Kidney (tissue), 13 donors: ENCODE measurements at regions not wholly inside any gene's neighbourhood (a gene's known extent, or its start where the extent isn't known, plus 50 kb on each side); places are given as distances from the start of the nearest gene placed in this dataset.
A peak's percentile ranks its signal among the peaks of the same experiment; 100 is the strongest.

ENCODE experiments used
- DNase-seq, 5 donors: peaks; one replicate each; pipeline ENCODE4 v3.0.0-alpha.2; 2013 to 2020
- FAIRE-seq: peaks from 2 replicates; lab custom pipeline; 2012; peaks lifted over from hg19 to GRCh38; lab: Jason Lieb, UNC
- H3K27ac ChIP-seq, 2 donors: one replicate each; pipeline ENCODE4 v1.7.0; 2013; ENCODE audit warnings: low read depth in 2 of 2, low read length in 2 of 2, inconsistent platforms in 1 of 2
- H3K27me3 ChIP-seq: one replicate; pipeline ENCODE4 v1.7.1; 2013; ENCODE audit warnings: low read length, inconsistent platforms; ENCODE audit not compliant: control insufficient read depth, insufficient read depth
- H3K36me3 ChIP-seq, 3 donors: one replicate each; pipeline versions ENCODE4 v1.7.0 to v1.7.1; 2013; ENCODE audit warnings: low read length in 3 of 3, control low read depth in 1 of 3, inconsistent platforms in 1 of 3; ENCODE audit not compliant: insufficient read depth in 3 of 3, control insufficient read depth in 2 of 3
- H3K4me1 ChIP-seq, 3 donors: one replicate each; pipeline versions ENCODE4 v1.7.0 to v1.7.1; 2013; ENCODE audit warnings: low read length in 3 of 3, inconsistent platforms in 1 of 3, low read depth in 1 of 3; ENCODE audit not compliant: control insufficient read depth in 2 of 3, insufficient read depth in 2 of 3
- H3K4me3 ChIP-seq, 3 donors: one replicate each; pipeline versions ENCODE4 v1.7.0 to v1.8.1; 2013; ENCODE audit warnings: low read length in 3 of 3, control low read depth in 1 of 3, inconsistent platforms in 1 of 3
- H3K9ac ChIP-seq, 3 donors: one replicate each; pipeline versions ENCODE4 v1.7.0 to v1.7.1; 2013; ENCODE audit warnings: low read length in 3 of 3, control low read depth in 1 of 3, inconsistent platforms in 1 of 3
- H3K9me3 ChIP-seq, 3 donors: one replicate each; pipeline versions ENCODE4 v1.7.0 to v1.7.1; 2013; ENCODE audit warnings: low read length in 3 of 3, control low read depth in 1 of 3, inconsistent platforms in 1 of 3; ENCODE audit not compliant: control insufficient read depth in 2 of 3, insufficient read depth in 1 of 3
- intact Hi-C: fragments of 100-400 bp; cut with DNase I; formaldehyde crosslinking; loops from one replicate; pipeline ENCODE4 v1.11.1; 2022
- TF ChIP-seq, protein P1 (sequence below): IDR thresholded peaks from 3 replicates; pipeline ENCODE4 v1.5.1; 2012; ENCODE audit warnings: mild to moderate bottlenecking, moderate library complexity, borderline replicate concordance; ENCODE audit not compliant: insufficient read depth; ENCODE audit errors: extremely low read depth
- donor health status: control.
- donor health status: control.
- donor health status: control.
- donor health status: control.
- donor health status: control.
- donor health status: DM: yes; HTN: yes; CAD: no.
- donor health status: Normal renal cell carcinoma (clear cell type).

DNA sequence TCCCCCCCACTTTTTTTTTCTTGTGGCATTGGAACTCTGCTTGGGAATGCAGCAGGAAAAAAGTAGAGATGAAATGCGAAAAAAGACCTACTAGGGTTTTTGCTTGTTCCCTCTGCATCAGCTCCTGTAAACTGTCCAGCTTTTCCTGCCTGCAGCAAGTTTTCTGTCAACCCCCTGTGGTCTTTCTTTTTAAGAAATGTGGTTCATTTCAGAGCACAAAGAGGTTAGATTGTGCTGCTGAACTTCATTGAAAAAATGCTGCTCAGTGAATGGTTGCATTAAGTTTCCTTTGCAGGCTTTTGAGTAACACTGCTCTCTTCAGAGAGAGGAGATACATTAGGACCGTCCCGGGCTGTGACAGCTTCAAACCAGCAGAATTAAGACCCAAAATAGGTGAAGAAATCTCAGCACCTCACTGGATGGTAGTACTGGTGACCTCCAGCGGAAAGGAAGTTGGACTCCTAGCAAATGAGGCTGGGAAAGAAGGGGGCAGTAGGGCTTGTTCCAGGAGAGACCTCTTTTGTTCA is 80.7 kb downstream of the NDUFS5 start:
- no peaks in the 10 kb centered on the region for H3K9me3 ChIP-seq
- DNase-seq = peak in 1 of 5 donors; percentile 49
- no peaks in the 10 kb centered on the region for H3K27me3 ChIP-seq
- peak overlapping the region; percentile 52 to 96 (median 72) for H3K9ac ChIP-seq
- H3K4me1 ChIP-seq = peaks cover 22 to 41% (median 41%) of the 10 kb centered on the region in 3 donors
- H3K36me3 ChIP-seq = no peaks in the 10 kb centered on the region
- H3K27ac ChIP-seq = peak overlapping the region; percentile 96 to 97
- no peak for FAIRE-seq
- TF ChIP-seq, protein P1, sequence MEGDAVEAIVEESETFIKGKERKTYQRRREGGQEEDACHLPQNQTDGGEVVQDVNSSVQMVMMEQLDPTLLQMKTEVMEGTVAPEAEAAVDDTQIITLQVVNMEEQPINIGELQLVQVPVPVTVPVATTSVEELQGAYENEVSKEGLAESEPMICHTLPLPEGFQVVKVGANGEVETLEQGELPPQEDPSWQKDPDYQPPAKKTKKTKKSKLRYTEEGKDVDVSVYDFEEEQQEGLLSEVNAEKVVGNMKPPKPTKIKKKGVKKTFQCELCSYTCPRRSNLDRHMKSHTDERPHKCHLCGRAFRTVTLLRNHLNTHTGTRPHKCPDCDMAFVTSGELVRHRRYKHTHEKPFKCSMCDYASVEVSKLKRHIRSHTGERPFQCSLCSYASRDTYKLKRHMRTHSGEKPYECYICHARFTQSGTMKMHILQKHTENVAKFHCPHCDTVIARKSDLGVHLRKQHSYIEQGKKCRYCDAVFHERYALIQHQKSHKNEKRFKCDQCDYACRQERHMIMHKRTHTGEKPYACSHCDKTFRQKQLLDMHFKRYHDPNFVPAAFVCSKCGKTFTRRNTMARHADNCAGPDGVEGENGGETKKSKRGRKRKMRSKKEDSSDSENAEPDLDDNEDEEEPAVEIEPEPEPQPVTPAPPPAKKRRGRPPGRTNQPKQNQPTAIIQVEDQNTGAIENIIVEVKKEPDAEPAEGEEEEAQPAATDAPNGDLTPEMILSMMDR = no peak
- H3K4me3 ChIP-seq = peak overlapping the region; percentile 73 to 87 (median 76)
- intact Hi-C loops = no loop called here

DNA sequence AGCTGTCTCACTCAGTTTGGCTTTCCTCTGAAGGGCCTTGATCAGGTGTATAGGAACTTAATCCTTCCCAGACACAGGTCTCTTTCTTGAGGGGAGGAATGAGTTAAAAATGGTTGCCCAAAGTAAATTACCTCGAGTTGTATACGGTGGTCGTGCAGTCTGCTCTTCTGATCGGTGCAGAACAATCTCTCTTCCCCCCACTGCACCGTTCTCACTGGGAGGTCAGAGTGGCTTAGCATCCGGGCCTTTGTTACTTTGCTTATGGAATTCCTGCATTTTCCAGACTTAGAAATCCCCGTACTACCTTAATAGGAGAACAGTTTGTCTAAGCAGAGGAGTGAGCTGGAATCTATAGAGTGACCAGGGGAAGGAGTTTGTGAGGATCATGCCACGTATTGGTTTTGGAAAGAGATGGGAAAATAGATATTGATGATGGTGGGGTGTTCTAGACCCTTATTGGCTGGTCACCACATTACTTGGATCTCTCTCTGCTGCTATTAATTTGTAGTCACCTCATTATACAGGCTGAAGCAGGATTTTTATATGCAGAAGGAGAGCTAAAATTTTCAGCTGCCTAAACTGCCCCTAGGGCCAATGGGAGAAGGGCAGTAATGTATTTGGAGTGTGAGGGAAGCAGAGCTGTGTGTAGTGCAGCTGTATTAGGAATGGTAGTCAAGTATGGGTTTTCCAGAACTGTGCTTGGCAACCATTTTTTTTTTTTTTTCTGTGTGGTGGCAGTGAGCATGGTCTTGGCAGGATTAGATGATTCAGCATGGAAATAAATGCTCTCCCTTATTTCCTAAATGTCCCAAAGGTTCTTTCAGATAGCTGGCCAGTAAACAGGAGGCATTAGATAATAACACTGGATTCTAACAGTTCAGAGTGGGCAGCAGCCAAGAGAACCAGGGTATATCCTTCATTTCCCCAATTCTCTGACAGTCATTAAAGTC is 81.5 kb downstream of the NDUFS5 start:
- TF ChIP-seq, protein P1 = no peak
- Histone ChIP-seq H3K36me3 (no peaks in the 10 kb centered on the region), H3K27ac (peak overlapping the region; percentile 96 to 97), H3K9ac (peak overlapping the region; percentile 52 to 96 (median 72)), H3K4me3 (peak overlapping the region; percentile 73 to 87 (median 76)), H3K27me3 (no peaks in the 10 kb centered on the region), H3K4me1 (peaks cover 22 to 41% (median 41%) of the 10 kb centered on the region in 3 donors), H3K9me3 (no peaks in the 10 kb centered on the region)
- FAIRE-seq = no peak
- intact Hi-C loops = no loop called here
- DNase-seq = peak in 1 of 5 donors; percentile 36

DNA sequence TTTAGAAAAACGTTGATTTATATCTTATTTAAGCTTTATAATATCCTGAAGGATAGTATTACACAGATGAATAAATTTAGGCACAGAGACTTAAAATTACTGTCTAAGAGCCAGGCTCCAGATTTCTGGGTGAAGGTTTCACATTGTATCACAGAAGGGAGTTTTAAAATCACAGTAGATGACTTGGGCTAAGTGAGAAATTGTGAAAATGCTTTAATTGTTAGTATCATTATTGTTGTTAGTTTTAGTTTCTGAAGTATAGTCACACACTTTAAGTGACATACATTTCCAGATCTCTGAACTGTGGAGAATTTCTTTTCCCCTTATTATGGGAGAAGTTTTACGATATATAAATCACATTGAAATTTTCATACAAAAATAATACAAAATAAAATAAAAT is 83.5 kb downstream of the NDUFS5 start:
- TF ChIP-seq, protein P1 = no peak
- intact Hi-C loops = no loop called here
- H3K27me3 ChIP-seq = no peaks in the 10 kb centered on the region
- H3K36me3 ChIP-seq = no peaks in the 10 kb centered on the region
- no peaks in the 10 kb centered on the region for H3K9me3 ChIP-seq
- peak; percentile 85 for FAIRE-seq
- peak overlapping the region in 1 of 2 donors; percentile 13 for H3K27ac ChIP-seq
- no peak overlapping the region for H3K9ac ChIP-seq
- peaks cover 10 to 34% (median 32%) of the 10 kb centered on the region in 3 donors for H3K4me1 ChIP-seq
- H3K4me3 ChIP-seq = no peak overlapping the region
- DNase-seq = no peak
